H1 (cell line): ENCODE measurements at regions not wholly inside any gene's neighbourhood (a gene's known extent, or its start where the extent isn't known, plus 50 kb on each side); places are given as distances from the start of the nearest gene placed in this dataset.

ENCODE experiments used
- CTCF ChIA-PET: fragments of 300-600 bp; sonication (Branson Sonifier 250); formaldehyde crosslinking; loops from one replicate; lab custom pipeline; 2021; ENCODE audit not compliant: partially characterized antibody; lab: Charles Lee
- POLR2A ChIA-PET: fragments of 300-600 bp; sonication (Branson Sonifier 250); formaldehyde crosslinking; loops from one replicate; lab custom pipeline; 2021; ENCODE audit warnings: inconsistent platforms; ENCODE audit not compliant: partially characterized antibody; lab: Charles Lee
- DNase-seq, 2 experiments: peaks; one replicate each; pipeline versions ENCODE4 v3.0.0 to v3.0.0-alpha.2; 2010 to 2022; ENCODE audit warnings: low spot score in 2 of 2, low read depth in 1 of 2, mixed read lengths in 1 of 2
- FAIRE-seq: peaks from 2 replicates; lab custom pipeline; 2011; peaks lifted over from hg19 to GRCh38; lab: Jason Lieb, UNC
- H2AFZ ChIP-seq: 2 replicates; pipeline ENCODE4 v1.8.1; 2012; ENCODE audit warnings: low read length, inconsistent platforms
- H2AK5ac ChIP-seq: 2 replicates; pipeline ENCODE4 v1.6.1; 2013; ENCODE audit warnings: low read depth, low read length
- H2BK120ac ChIP-seq: replicated peaks from 2 replicates; pipeline ENCODE3; 2013; ENCODE audit warnings: low read depth, low read length, inconsistent platforms
- H2BK12ac ChIP-seq: 2 replicates; pipeline ENCODE4 v1.6.1; 2013; ENCODE audit warnings: low read depth, low read length
- H2BK15ac ChIP-seq: 2 replicates; pipeline ENCODE4 v1.6.1; 2013; ENCODE audit warnings: low read length
- H2BK20ac ChIP-seq: 2 replicates; pipeline ENCODE4 v1.6.1; 2013; ENCODE audit warnings: low read length
- H2BK5ac ChIP-seq: 2 replicates; pipeline ENCODE4 v1.6.1; 2013; ENCODE audit warnings: low read depth, low read length
- H3K14ac ChIP-seq: 2 replicates; pipeline ENCODE4 v1.6.1; 2013; ENCODE audit warnings: inconsistent platforms; ENCODE audit not compliant: insufficient read length
- H3K18ac ChIP-seq: 2 replicates; pipeline ENCODE4 v1.6.1; 2013; ENCODE audit warnings: low read length; ENCODE audit errors: extremely low read depth
- H3K23ac ChIP-seq: 2 replicates; pipeline ENCODE4 v1.6.1; 2013; ENCODE audit warnings: inconsistent platforms; ENCODE audit not compliant: insufficient read length
- H3K23me2 ChIP-seq: 2 replicates; pipeline ENCODE4 v1.6.1; 2013; ENCODE audit warnings: low read depth, low read length
- H3K27ac ChIP-seq: 2 replicates; pipeline ENCODE4 v1.6.1; 2011; ENCODE audit warnings: low read depth, low read length, inconsistent platforms
- H3K27me3 ChIP-seq, 4 experiments: replicated peaks in 1 of 4; 1 replicate in 1 of 4; 2 replicates in 3 of 4; pipeline versions ENCODE4 v1.6.1 to v1.8.1; 2011 to 2013; ENCODE audit warnings: low read length in 3 of 4, mild to moderate bottlenecking in 3 of 4, inconsistent platforms in 2 of 4, mixed read lengths in 2 of 4, moderate library complexity in 1 of 4; ENCODE audit not compliant: control insufficient read depth in 3 of 4, insufficient read depth in 3 of 4; ENCODE audit errors: extremely low read depth in 1 of 4
- H3K36me3 ChIP-seq, 4 experiments: 2 replicates each; pipeline versions ENCODE4 v1.6.1 to v1.8.1; 2011 to 2013; ENCODE audit warnings: mild to moderate bottlenecking in 4 of 4, low read length in 3 of 4, moderate library complexity in 2 of 4, control low read depth in 1 of 4, inconsistent platforms in 1 of 4; ENCODE audit not compliant: insufficient read depth in 4 of 4, control insufficient read depth in 2 of 4
- H3K4ac ChIP-seq: replicated peaks from 2 replicates; pipeline ENCODE3; 2013; ENCODE audit warnings: low read length, low read depth, mixed read lengths, inconsistent platforms; ENCODE audit not compliant: insufficient read length
- H3K4me1 ChIP-seq, 4 experiments: replicated peaks in 1 of 4; 1 replicate in 1 of 4; 2 replicates in 3 of 4; pipeline versions ENCODE4 v1.6.1 to v1.8.1; 2011 to 2013; ENCODE audit warnings: low read length in 3 of 4, inconsistent platforms in 2 of 4, mixed read lengths in 1 of 4; ENCODE audit not compliant: insufficient read depth in 4 of 4, control insufficient read depth in 3 of 4
- H3K4me2 ChIP-seq, 2 experiments: 2 replicates each; pipeline versions ENCODE4 v1.6.1 to v1.8.1; 2011 to 2013; ENCODE audit warnings: low read depth in 2 of 2, low read length in 2 of 2, control low read depth in 1 of 2, inconsistent platforms in 1 of 2, mild to moderate bottlenecking in 1 of 2; ENCODE audit not compliant: insufficient read depth in 1 of 2
- H3K4me3 ChIP-seq, 4 experiments: fragments of 200-600, 300-600 bp in 1 of 4; sonication (generic), shearing (Covaris generic), sonication (Bioruptor Twin) in 1 of 4; 2 replicates each; pipeline versions ENCODE4 v1.5.1 to v1.8.1; 2011 to 2016; ENCODE audit warnings: low read length in 4 of 4, low read depth in 3 of 4, control low read depth in 2 of 4, inconsistent platforms in 2 of 4, mild to moderate bottlenecking in 2 of 4, mixed read lengths in 1 of 4, moderate library complexity in 1 of 4; ENCODE audit not compliant: insufficient read depth in 2 of 4; ENCODE audit errors: extremely low read depth in 1 of 4
- H3K56ac ChIP-seq: replicated peaks from 2 replicates; pipeline ENCODE3; 2013; ENCODE audit warnings: low read depth, mild to moderate bottlenecking, mixed read lengths, low read length, inconsistent platforms; ENCODE audit not compliant: insufficient read length
- H3K79me1 ChIP-seq: 2 replicates; pipeline ENCODE4 v1.6.1; 2013; ENCODE audit warnings: low read depth, low read length, control low read depth
- H3K79me2 ChIP-seq, 2 experiments: 2 replicates each; pipeline versions ENCODE4 v1.6.1 to v1.8.1; 2012 to 2013; ENCODE audit warnings: low read length in 2 of 2, mild to moderate bottlenecking in 2 of 2, inconsistent platforms in 1 of 2; ENCODE audit not compliant: insufficient read depth in 2 of 2, control insufficient read depth in 1 of 2
- H3K9ac ChIP-seq, 4 experiments: replicated peaks in 1 of 4; 1 replicate in 1 of 4; 2 replicates in 3 of 4; pipeline versions ENCODE4 v1.6.1 to v1.8.1; 2011 to 2013; ENCODE audit warnings: low read depth in 3 of 4, low read length in 3 of 4, control low read depth in 2 of 4, mild to moderate bottlenecking in 2 of 4, moderate library complexity in 2 of 4, inconsistent platforms in 1 of 4; ENCODE audit errors: extremely low read depth in 1 of 4
- H3K9me3 ChIP-seq, 2 experiments: 2 replicates each; pipeline versions ENCODE4 v1.6.1 to v1.8.1; 2012 to 2013; ENCODE audit warnings: mild to moderate bottlenecking in 2 of 2, moderate library complexity in 2 of 2, control low read depth in 1 of 2, inconsistent platforms in 1 of 2, low read depth in 1 of 2, low read length in 1 of 2, mixed read lengths in 1 of 2; ENCODE audit not compliant: insufficient read depth in 2 of 2
- H4K20me1 ChIP-seq, 2 experiments: replicated peaks in 1 of 2; 2 replicates each; pipeline versions ENCODE3 to v1.8.1; 2011 to 2013; ENCODE audit warnings: inconsistent platforms in 2 of 2, low read length in 2 of 2, mild to moderate bottlenecking in 1 of 2; ENCODE audit not compliant: insufficient read depth in 2 of 2, control insufficient read depth in 1 of 2
- H4K5ac ChIP-seq: 2 replicates; pipeline ENCODE4 v1.6.1; 2013; ENCODE audit warnings: low read length, low read depth, mixed read lengths, inconsistent platforms; ENCODE audit not compliant: insufficient read length
- H4K8ac ChIP-seq: 2 replicates; pipeline ENCODE4 v1.8.0; 2013; ENCODE audit warnings: mild to moderate bottlenecking, moderate library complexity, low read length, inconsistent platforms; ENCODE audit not compliant: insufficient read depth; ENCODE audit errors: extremely low read depth
- H4K91ac ChIP-seq: replicated peaks from 2 replicates; pipeline ENCODE3; 2013; ENCODE audit warnings: low read length, mixed read lengths, inconsistent platforms; ENCODE audit not compliant: insufficient read length
- EZH2 ChIP-seq: fragments of 200-600 bp; sonication (generic); IDR thresholded peaks from 2 replicates; pipeline ENCODE4 v1.7.1; 2012; ENCODE audit warnings: low read depth, mild to moderate bottlenecking, moderate library complexity, low read length, inconsistent platforms; ENCODE audit not compliant: severe bottlenecking
- KDM4A ChIP-seq: IDR thresholded peaks from one replicate; pipeline ENCODE4 v1.7.1; 2012; ENCODE audit warnings: low read depth, mild to moderate bottlenecking, moderate library complexity, low read length, inconsistent platforms; ENCODE audit not compliant: severe bottlenecking
- MAFK ChIP-seq: IDR thresholded peaks from 2 replicates; pipeline ENCODE4 v1.6.1; 2012; ENCODE audit warnings: low read depth, mild to moderate bottlenecking, improper control_type of control experiment, low read length
- POLR2A ChIP-seq, 2 experiments: IDR thresholded peaks; 1 replicate in 1 of 2; 2 replicates in 1 of 2; pipeline ENCODE4 v1.6.1; 2011; ENCODE audit warnings: low read depth in 2 of 2, low read length in 2 of 2, mild to moderate bottlenecking in 2 of 2; ENCODE audit errors: control extremely low read depth in 1 of 2
- RAD21 ChIP-seq, 2 experiments: IDR thresholded peaks in 1 of 2; conservative IDR thresholded peaks in 1 of 2; 2 replicates each; pipeline ENCODE4 v1.6.1; 2011; ENCODE audit warnings: low read depth in 2 of 2, low read length in 2 of 2, improper control_type of control experiment in 1 of 2, inconsistent platforms in 1 of 2, mild to moderate bottlenecking in 1 of 2, moderate library complexity in 1 of 2
- RNF2 ChIP-seq: fragments of 200-900, 300-1000 bp; sonication (generic); IDR thresholded peaks from 2 replicates; pipeline ENCODE4 v1.7.1; 2016; ENCODE audit warnings: borderline replicate concordance, low read depth, mild to moderate bottlenecking, antibody characterized with exemption, low read length; ENCODE audit not compliant: poor library complexity, severe bottlenecking; ENCODE audit errors: missing control alignments
- SIN3A ChIP-seq, 2 experiments: IDR thresholded peaks in 1 of 2; conservative IDR thresholded peaks in 1 of 2; 2 replicates each; pipeline ENCODE4 v1.6.1; 2011 to 2012; ENCODE audit warnings: low read length in 2 of 2, improper control_type of control experiment in 1 of 2, low read depth in 1 of 2, mild to moderate bottlenecking in 1 of 2
- SP4 ChIP-seq: IDR thresholded peaks from 2 replicates; pipeline ENCODE4 v1.6.1; 2012; ENCODE audit warnings: low read length, inconsistent platforms
- SUZ12 ChIP-seq: fragments of 200-600 bp; sonication (generic); IDR thresholded peaks from 2 replicates; pipeline ENCODE4 v1.6.1; 2012; ENCODE audit warnings: mild to moderate bottlenecking, inconsistent platforms, low read length, moderate library complexity, mixed read lengths
- TEAD4 ChIP-seq: IDR thresholded peaks from 2 replicates; pipeline ENCODE4 v1.6.1; 2012; ENCODE audit warnings: low read depth, low read length, inconsistent platforms, mixed read lengths
- ZNF274 ChIP-seq: IDR thresholded peaks from 2 replicates; pipeline ENCODE4 v1.7.0; 2012; ENCODE audit warnings: low read length, borderline replicate concordance; ENCODE audit errors: extremely low read depth
- WGBS, 2 experiments: shearing (Covaris generic) in 1 of 2; methylation state at CpG; one replicate each; pipeline versions ENCODE4 v1.1.6 to v1.1.7; 2013 to 2015; ENCODE audit warnings: low lambda C conversion rate in 2 of 2, mixed read lengths in 2 of 2, inconsistent platforms in 1 of 2, low coverage in 1 of 2, missing lambda C conversion rate in 1 of 2; ENCODE audit not compliant: insufficient replicate concordance in 2 of 2, insufficient coverage in 1 of 2, insufficient read length in 1 of 2; ENCODE audit errors: extremely low coverage in 1 of 2, missing lambda C conversion rate in 1 of 2; 5-methylcytosine and 5-hydroxymethylcytosine counted together
- TF ChIP-seq, protein P1 (sequence below): IDR thresholded peaks from 2 replicates; pipeline ENCODE4 v1.6.1; 2011; ENCODE audit warnings: low read length, improper control_type of control experiment

GRCh38 chr15:62307551-62307950 lies 142.5 kb upstream of the C2CD4B start:
- no peak overlapping the region for H3K4me3 ChIP-seq
- no peak overlapping the region for H3K4me2 ChIP-seq
- H2BK20ac ChIP-seq = no peak overlapping the region
- H2BK12ac ChIP-seq = no peak overlapping the region
- H3K36me3 ChIP-seq = no peaks in the 10 kb centered on the region
- H3K4ac ChIP-seq = no peak overlapping the region
- CTCF ChIA-PET = interaction anchor here (0.5 to 3.3 kb wide), 42 partner anchors 9 to 436 kb away, joined by 3 to 51 read pairs (median 4); partner anchors contain the start of gene C2CD4A
- WGBS, 2 experiments = 94% methylated on average over 2 of the region's 2 CpGs; no CpG with 5 or more reads in 1 of the 2 experiments
- no peaks in the 10 kb centered on the region for H3K4me1 ChIP-seq
- no peak overlapping the region for H2BK15ac ChIP-seq
- H3K23me2 ChIP-seq = no peaks in the 10 kb centered on the region
- peak overlapping the region in 1 of 4 experiments; percentile 34; a peak in 1 of 7 replicates for H3K9ac ChIP-seq
- no peaks in the 10 kb centered on the region; a peak in 1 of 7 replicates for H3K27me3 ChIP-seq
- no peaks in the 10 kb centered on the region for H4K20me1 ChIP-seq
- H3K27ac ChIP-seq = no peak overlapping the region
- H4K8ac ChIP-seq = no peak overlapping the region; the same call in 1 of the 2 replicates
- POLR2A ChIA-PET = interaction anchor here (0.9 to 1.1 kb wide), 2 partner anchors 13 to 216 kb away, joined by 3 read pairs; no protein-coding TSS in a partner anchor
- no peak overlapping the region for H2BK5ac ChIP-seq
- FAIRE-seq (no peak), DNase-seq (no peak)
- H3K79me1 ChIP-seq = no peaks in the 10 kb centered on the region
- no peak overlapping the region for H4K5ac ChIP-seq
- H3K79me2 ChIP-seq = no peaks in the 10 kb centered on the region
- H3K56ac ChIP-seq = no peak overlapping the region
- H2BK120ac ChIP-seq = no peak overlapping the region
- no peak for TF ChIP-seq SUZ12
- no peak for TF ChIP-seq EZH2
- TF ChIP-seq SP4 = no peak
- no peak for TF ChIP-seq TEAD4
- no peak for TF ChIP-seq SIN3A (conservative IDR thresholded peaks at IDR 0.05 in 1 of 2, IDR thresholded peaks at IDR 0.05 in 1 of 2; ENCODE audit: low read depth in 1 of 2, low read length in 2 of 2)
- TF ChIP-seq MAFK = no peak
- TF ChIP-seq RAD21 (IDR thresholded peaks at IDR 0.05 in 1 of 2, conservative IDR thresholded peaks at IDR 0.05 in 1 of 2; ENCODE audit: low read depth in 2 of 2, low read length in 2 of 2) = no peak
- TF ChIP-seq, protein P1, sequence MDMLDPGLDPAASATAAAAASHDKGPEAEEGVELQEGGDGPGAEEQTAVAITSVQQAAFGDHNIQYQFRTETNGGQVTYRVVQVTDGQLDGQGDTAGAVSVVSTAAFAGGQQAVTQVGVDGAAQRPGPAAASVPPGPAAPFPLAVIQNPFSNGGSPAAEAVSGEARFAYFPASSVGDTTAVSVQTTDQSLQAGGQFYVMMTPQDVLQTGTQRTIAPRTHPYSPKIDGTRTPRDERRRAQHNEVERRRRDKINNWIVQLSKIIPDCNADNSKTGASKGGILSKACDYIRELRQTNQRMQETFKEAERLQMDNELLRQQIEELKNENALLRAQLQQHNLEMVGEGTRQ = no peak
- no peak for TF ChIP-seq ZNF274
- no peak for TF ChIP-seq POLR2A (IDR thresholded peaks at IDR 0.05; ENCODE audit: control extremely low read depth in 1 of 2, low read depth in 2 of 2, low read length in 2 of 2)
- no peak for TF ChIP-seq RNF2
- no peak for TF ChIP-seq KDM4A
- H3K18ac ChIP-seq = no peak overlapping the region
- H2AK5ac ChIP-seq = no peak overlapping the region
- H4K91ac ChIP-seq = no peak overlapping the region
- H3K14ac ChIP-seq = no peak overlapping the region
- H3K23ac ChIP-seq = no peak overlapping the region
- H2AFZ ChIP-seq = no peak overlapping the region
- no peaks in the 10 kb centered on the region for H3K9me3 ChIP-seq
